BJ (cell line): ENCODE measurements at regions not wholly inside any gene's neighbourhood (a gene's known extent, or its start where the extent isn't known, plus 50 kb on each side); places are given as distances from the start of the nearest gene placed in this dataset.
A peak's percentile ranks its signal among the peaks of the same experiment; 100 is the strongest.
"Not testable (repeated sequence)": the region's sequence is repeated elsewhere in the genome, so short reads cannot be mapped to it uniquely, and the experiment has no call there.

Experiments used
- CTCF ChIA-PET: fragments of 350-600 bp; formaldehyde crosslinking; extraction: SDS; loops from one replicate; lab custom pipeline; 2021; ENCODE audit warnings: antibody characterized with exemption, inconsistent platforms; lab: Yijun Ruan, JAX
- POLR2A ChIA-PET: fragments of 300-600 bp; sonication (Branson Sonifier 250); formaldehyde crosslinking; extraction: SDS; loops from one replicate; lab custom pipeline; 2021; ENCODE audit warnings: antibody characterized with exemption; lab: Charles Lee
- DNase-seq: peaks from one replicate; pipeline ENCODE4 v3.0.0-alpha.2; 2011; ENCODE audit warnings: low read depth
- H3K27me3 ChIP-seq: 2 replicates; pipeline ENCODE4 v1.6.0; 2011; ENCODE audit warnings: low read length; ENCODE audit not compliant: control insufficient read depth, insufficient read depth
- H3K36me3 ChIP-seq: 2 replicates; pipeline ENCODE4 v1.5.1; 2011; ENCODE audit warnings: low read length; ENCODE audit not compliant: control insufficient read depth, insufficient read depth
- H3K4me3 ChIP-seq: 2 replicates; pipeline ENCODE4 v1.5.1; 2011; ENCODE audit warnings: low read depth, mild to moderate bottlenecking, control low read depth, low read length
- TF ChIP-seq, protein P1 (sequence below): IDR thresholded peaks from 2 replicates; pipeline ENCODE4 v1.5.1; 2011; ENCODE audit warnings: low read depth, mild to moderate bottlenecking, control low read depth, inconsistent platforms, low read length, moderate library complexity; ENCODE audit not compliant: insufficient read depth

- no peaks in the 10 kb centered on the region for H3K36me3 ChIP-seq
- H3K4me3 ChIP-seq = no peak overlapping the region
- H3K27me3 ChIP-seq = no peaks in the 10 kb centered on the region
- TF ChIP-seq, protein P1, sequence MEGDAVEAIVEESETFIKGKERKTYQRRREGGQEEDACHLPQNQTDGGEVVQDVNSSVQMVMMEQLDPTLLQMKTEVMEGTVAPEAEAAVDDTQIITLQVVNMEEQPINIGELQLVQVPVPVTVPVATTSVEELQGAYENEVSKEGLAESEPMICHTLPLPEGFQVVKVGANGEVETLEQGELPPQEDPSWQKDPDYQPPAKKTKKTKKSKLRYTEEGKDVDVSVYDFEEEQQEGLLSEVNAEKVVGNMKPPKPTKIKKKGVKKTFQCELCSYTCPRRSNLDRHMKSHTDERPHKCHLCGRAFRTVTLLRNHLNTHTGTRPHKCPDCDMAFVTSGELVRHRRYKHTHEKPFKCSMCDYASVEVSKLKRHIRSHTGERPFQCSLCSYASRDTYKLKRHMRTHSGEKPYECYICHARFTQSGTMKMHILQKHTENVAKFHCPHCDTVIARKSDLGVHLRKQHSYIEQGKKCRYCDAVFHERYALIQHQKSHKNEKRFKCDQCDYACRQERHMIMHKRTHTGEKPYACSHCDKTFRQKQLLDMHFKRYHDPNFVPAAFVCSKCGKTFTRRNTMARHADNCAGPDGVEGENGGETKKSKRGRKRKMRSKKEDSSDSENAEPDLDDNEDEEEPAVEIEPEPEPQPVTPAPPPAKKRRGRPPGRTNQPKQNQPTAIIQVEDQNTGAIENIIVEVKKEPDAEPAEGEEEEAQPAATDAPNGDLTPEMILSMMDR = no peak
- POLR2A ChIA-PET = no interaction called here
- DNase-seq = no peak
- CTCF ChIA-PET = interaction anchor here (0.9 to 1.0 kb wide), 2 partner anchors 8 to 35 kb away, joined by 3 read pairs; no protein-coding TSS in a partner anchor
Observed at GRCh38 chr16:24653725-24654124, 75.7 kb upstream of the TNRC6A start.

DNA sequence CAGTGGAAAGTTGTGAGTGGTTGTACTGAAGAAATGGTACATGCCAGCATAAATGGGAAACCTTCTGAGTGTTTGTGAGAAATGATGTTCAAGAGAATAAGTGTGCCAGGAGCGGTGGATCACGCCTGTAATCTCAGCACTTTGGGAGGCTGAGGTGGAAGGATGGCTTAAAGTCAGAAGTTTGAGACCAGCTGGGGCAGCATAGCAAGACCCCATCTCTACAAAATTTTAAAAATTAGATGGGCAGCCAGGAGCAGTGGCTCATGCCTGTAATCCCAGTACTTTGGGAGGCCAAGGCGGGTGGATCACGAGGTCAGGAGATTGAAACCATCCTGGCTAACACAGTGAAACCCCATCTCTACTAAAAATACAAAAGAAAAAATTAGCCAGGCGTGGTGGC is 63.5 kb upstream of the TNRC6A start:
- DNase-seq, H3K4me3 ChIP-seq, H3K36me3 ChIP-seq, CTCF ChIA-PET, POLR2A ChIA-PET, H3K27me3 ChIP-seq: not testable (repeated sequence)

- no peak for DNase-seq
- ChIA-PET CTCF (interaction anchor here (0.6 kb wide), 1 partner anchor 10 kb away, joined by 3 read pairs; no protein-coding TSS in a partner anchor), POLR2A (no interaction called here)
- H3K36me3 ChIP-seq = no peaks in the 10 kb centered on the region
- no peak overlapping the region for H3K4me3 ChIP-seq
- TF ChIP-seq, protein P1 = no peak
- H3K27me3 ChIP-seq = no peaks in the 10 kb centered on the region
Observed at GRCh38 chr16:24667244-24667764, 62.1 kb upstream of the TNRC6A start.

DNA sequence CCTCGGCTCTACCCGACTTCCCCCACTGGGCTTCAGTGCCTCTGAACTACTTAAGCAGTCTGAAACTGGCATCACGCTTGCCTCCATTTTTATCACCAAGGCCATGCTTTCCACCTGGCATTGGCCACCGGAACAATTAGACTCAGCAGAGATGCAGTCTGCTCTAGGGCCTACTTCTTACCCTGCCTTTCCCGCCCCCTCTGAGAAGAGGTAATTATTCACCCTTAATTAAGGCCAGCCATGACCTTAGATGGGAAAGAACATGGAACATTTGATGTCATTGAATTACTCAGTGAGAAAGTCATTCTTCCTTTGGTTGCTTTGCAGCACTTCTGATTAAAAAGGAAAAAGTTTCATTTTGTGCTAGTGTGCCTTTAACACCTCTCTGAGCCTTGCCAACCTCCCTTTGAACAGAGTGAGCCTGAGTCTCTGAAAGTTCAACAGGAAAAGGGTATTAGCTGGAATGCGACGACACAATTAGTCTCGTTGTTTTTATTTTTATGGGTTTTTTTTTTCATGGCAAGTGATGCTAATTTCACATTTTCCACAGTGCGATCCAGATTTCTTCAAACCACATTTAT is 60.9 kb upstream of the TNRC6A start:
- TF ChIP-seq, protein P1 = no peak
- POLR2A ChIA-PET = no interaction called here
- no peak overlapping the region for H3K4me3 ChIP-seq
- peak; percentile 57 for DNase-seq
- H3K36me3 ChIP-seq = no peaks in the 10 kb centered on the region
- H3K27me3 ChIP-seq = no peaks in the 10 kb centered on the region
- CTCF ChIA-PET = interaction anchor here (0.7 kb wide), 1 partner anchor 15 kb away, joined by 4 read pairs; no protein-coding TSS in a partner anchor

- DNase-seq = no peak
- TF ChIP-seq, protein P1 = no peak
- POLR2A ChIA-PET = no interaction called here
- CTCF ChIA-PET = interaction anchor here (0.9 to 1.6 kb wide), 4 partner anchors 10 to 235 kb away, joined by 3 to 4 read pairs (median 3); no protein-coding TSS in a partner anchor
- H3K27me3 ChIP-seq = no peaks in the 10 kb centered on the region
- no peaks in the 10 kb centered on the region for H3K36me3 ChIP-seq
- H3K4me3 ChIP-seq = no peak overlapping the region
Observed at GRCh38 chr16:24670623-24671454, 58.6 kb upstream of the TNRC6A start.
